Esophagus squamous epithelium (tissue), 4 donors: ENCODE measurements at regions not wholly inside any gene's neighbourhood (a gene's known extent, or its start where the extent isn't known, plus 50 kb on each side); places are given as distances from the start of the nearest gene placed in this dataset.

Source experiments
- CTCF ChIP-seq, 6 experiments: fragments of 450-650 bp in 4 of 6; fragments of 200-600 bp in 2 of 6; sonication (generic) in 2 of 6; IDR thresholded peaks; one replicate each; pipeline ENCODE4 v1.5.1; 2016 to 2019; ENCODE audit warnings: antibody characterized with exemption in 6 of 6, mild to moderate bottlenecking in 4 of 6, moderate library complexity in 4 of 6
- POLR2A ChIP-seq, 4 donors: fragments of 450-650 bp; IDR thresholded peaks; one replicate each; pipeline ENCODE4 v1.6.1; 2017; ENCODE audit warnings: antibody characterized with exemption in 4 of 4, mild to moderate bottlenecking in 4 of 4, moderate library complexity in 3 of 4

DNA sequence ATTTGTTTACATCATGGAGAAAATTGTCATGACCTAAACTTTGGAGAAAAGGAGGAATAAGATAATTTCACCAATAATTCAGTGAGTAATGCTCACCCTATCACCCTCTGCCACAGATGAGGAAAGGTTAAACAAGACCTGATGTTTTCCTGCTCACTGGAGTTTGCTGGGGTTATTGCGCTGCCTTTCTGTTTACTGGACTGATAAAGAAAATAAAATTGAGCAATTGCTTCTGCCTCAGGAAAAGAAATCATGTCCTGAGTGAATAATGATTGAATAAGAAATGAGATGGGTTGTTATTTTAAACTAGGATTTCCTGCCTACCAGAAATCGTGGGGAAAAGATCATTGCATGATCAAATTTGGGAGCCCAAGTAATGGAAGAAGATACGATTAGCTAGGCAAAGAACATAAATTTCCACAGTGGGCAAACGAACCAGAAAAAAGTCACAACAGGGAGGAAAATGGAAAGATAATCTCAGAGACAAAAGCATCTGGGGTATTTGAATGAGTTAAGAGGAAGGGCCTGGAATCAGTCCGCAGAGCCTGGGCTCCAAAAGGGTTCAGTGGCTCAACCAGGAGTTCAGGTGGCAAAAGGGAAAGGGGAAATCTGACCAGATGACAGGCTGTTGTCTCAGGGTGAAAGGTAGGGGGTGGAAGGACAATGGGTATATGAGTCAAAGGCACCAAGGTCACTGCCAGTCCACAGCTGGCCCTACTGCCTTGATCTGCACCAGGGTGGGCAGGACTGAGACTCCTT is 146.8 kb downstream of the FAM43A start:
- TF ChIP-seq CTCF (IDR thresholded peaks at IDR 0.05) (no peak), POLR2A (IDR thresholded peaks at IDR 0.05) (no peak)
